ENCODE measurements at regions not wholly inside any gene's neighbourhood (a gene's known extent, or its start where the extent isn't known, plus 50 kb on each side); places are given as distances from the start of the nearest gene placed in this dataset.

- intact Hi-C loops (cut with micrococcal nuclease) = loop anchor here (2.0 to 10.0 kb wide), 3 partner anchors 92 to 442 kb away; no protein-coding TSS in a partner anchor
Observed at GRCh38 chr10:60646966-60647796, 131.1 kb upstream of the CDK1 start.

GRCh38 chr10:60645980-60646379 is 132.3 kb upstream of the CDK1 start:
- ATAC-seq = no peak
- POLR2A ChIA-PET = no interaction called here
- TF ChIP-seq CTCF (IDR thresholded peaks at IDR 0.05) = no peak
- H3K36me3 Mint-ChIP-seq (ENCODE audit: low read depth) = no peaks in the 10 kb centered on the region
- H3K4me3 Mint-ChIP-seq = no peak overlapping the region
- intact Hi-C loops (cut with micrococcal nuclease) = loop anchor here (2.0 to 10.0 kb wide), 3 partner anchors 91 to 441 kb away; no protein-coding TSS in a partner anchor
- H3K27me3 Mint-ChIP-seq = no peaks in the 10 kb centered on the region
- DNase-seq = no peak
- H3K4me1 Mint-ChIP-seq (ENCODE audit: low read depth) = peaks cover 5% of the 10 kb centered on the region
- H3K9me3 Mint-ChIP-seq = no peaks in the 10 kb centered on the region
- H3K27ac Mint-ChIP-seq = no peak overlapping the region
- CTCF ChIA-PET = interaction anchor here (0.6 to 3.1 kb wide), 23 partner anchors 9 to 1076 kb away, joined by 3 to 27 read pairs (median 5); no protein-coding TSS in a partner anchor

More at GRCh38 chr10:60646966-60647796, 131.1 kb upstream of the CDK1 start:
- Mint-ChIP-seq H3K9me3 (no peaks in the 10 kb centered on the region), H3K4me3 (no peak overlapping the region), H3K27me3 (no peaks in the 10 kb centered on the region), H3K36me3 (ENCODE audit: low read depth) (no peaks in the 10 kb centered on the region), H3K4me1 (ENCODE audit: low read depth) (peaks cover 5% of the 10 kb centered on the region), H3K27ac (no peak overlapping the region)
- POLR2A ChIA-PET = no interaction called here
- peak; percentile 77 for TF ChIP-seq CTCF (IDR thresholded peaks at IDR 0.05)
- ATAC-seq (peak; percentile 58), DNase-seq (peak; percentile 46)
- CTCF ChIA-PET = interaction anchor here (0.6 to 3.1 kb wide), 29 partner anchors 7 to 568 kb away, joined by 3 to 27 read pairs (median 4); no protein-coding TSS in a partner anchor

- DNase-seq (no peak), ATAC-seq (no peak)
- peaks cover 2% of the 10 kb centered on the region for H3K4me1 Mint-ChIP-seq (ENCODE audit: low read depth)
- H3K36me3 Mint-ChIP-seq (ENCODE audit: low read depth) = no peaks in the 10 kb centered on the region
- H3K9me3 Mint-ChIP-seq = no peaks in the 10 kb centered on the region
- intact Hi-C loops (cut with micrococcal nuclease) = loop anchor here (10.0 kb wide), 2 partner anchors 90 to 440 kb away; no protein-coding TSS in a partner anchor
- ChIA-PET CTCF (interaction anchor here (2.7 to 3.1 kb wide), 2 partner anchors 199 to 543 kb away, joined by 19 to 27 read pairs; no protein-coding TSS in a partner anchor), POLR2A (no interaction called here)
- H3K27me3 Mint-ChIP-seq = no peaks in the 10 kb centered on the region
- H3K4me3 Mint-ChIP-seq = no peak overlapping the region
- no peak overlapping the region for H3K27ac Mint-ChIP-seq
- TF ChIP-seq CTCF (IDR thresholded peaks at IDR 0.05) = no peak
Observed at GRCh38 chr10:60644436-60645130, 133.7 kb upstream of the CDK1 start.

GRCh38 chr10:60643874-60644273 is 134.4 kb upstream of the CDK1 start:
- no peak for ATAC-seq
- no peak for TF ChIP-seq CTCF (IDR thresholded peaks at IDR 0.05)
- ChIA-PET POLR2A (no interaction called here), CTCF (interaction anchor here (0.8 kb wide), 1 partner anchor 200 kb away, joined by 3 read pairs; no protein-coding TSS in a partner anchor)
- Mint-ChIP-seq H3K27ac (no peak overlapping the region), H3K9me3 (no peaks in the 10 kb centered on the region), H3K4me3 (no peak overlapping the region), H3K4me1 (ENCODE audit: low read depth) (peaks cover 2% of the 10 kb centered on the region), H3K36me3 (ENCODE audit: low read depth) (no peaks in the 10 kb centered on the region), H3K27me3 (no peaks in the 10 kb centered on the region)
- no peak for DNase-seq
- intact Hi-C loops (cut with micrococcal nuclease) = loop anchor here (10.0 kb wide), 2 partner anchors 89 to 439 kb away; no protein-coding TSS in a partner anchor
